GM18870 (cell line): ENCODE measurements at regions not wholly inside any gene's neighbourhood (a gene's known extent, or its start where the extent isn't known, plus 50 kb on each side); places are given as distances from the start of the nearest gene placed in this dataset.
"Not testable (repeated sequence)": the region's sequence is repeated elsewhere in the genome, so short reads cannot be mapped to it uniquely, and the experiment has no call there.

ENCODE experiments used
- ATAC-seq: cut with Tn5 transposase; IDR thresholded peaks from one replicate; pipeline ENCODE4 v1.9.1; 2021; ENCODE audit warnings: moderate library complexity; ENCODE audit not compliant: unreplicated experiment

DNA sequence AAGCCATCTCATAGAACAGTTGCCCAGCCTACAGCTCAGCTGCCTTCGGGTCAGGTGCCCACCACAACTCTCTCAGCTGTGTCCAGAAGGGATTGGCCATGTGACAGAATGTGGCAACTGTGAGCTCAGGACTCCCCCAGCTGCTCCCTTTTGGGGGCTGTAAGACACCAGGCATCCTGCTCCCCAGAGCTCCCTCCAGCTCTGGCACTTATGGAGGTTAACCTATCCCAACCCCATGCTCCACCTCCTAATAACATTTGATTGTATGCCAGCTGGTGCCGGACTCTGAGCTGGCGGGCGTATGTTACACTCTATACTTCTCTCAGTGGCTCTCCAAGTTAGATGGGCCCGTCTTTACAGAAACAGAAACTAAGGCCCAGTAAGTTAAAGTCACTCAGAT is 222.8 kb downstream of the FAM43A start:
- no peak for ATAC-seq

DNA sequence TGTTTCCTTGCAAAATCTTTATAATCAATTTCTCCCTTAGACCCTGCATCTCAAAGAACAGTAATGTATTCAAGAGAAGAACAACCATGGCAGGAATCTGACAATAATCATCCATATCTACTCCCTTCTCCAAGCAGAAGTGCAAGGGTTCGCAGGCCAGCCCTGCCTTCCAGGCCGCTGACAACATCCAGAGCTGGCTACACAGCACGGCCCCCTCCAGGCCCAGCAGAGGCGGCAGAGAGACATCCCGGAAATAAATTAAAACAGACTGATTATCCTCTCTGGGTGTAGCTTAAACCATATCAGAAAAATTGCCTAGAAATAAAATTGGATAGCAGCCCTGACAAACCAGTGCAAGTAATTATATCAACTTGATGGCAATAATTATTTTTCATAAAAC is 223.3 kb downstream of the FAM43A start:
- ATAC-seq = no peak

DNA sequence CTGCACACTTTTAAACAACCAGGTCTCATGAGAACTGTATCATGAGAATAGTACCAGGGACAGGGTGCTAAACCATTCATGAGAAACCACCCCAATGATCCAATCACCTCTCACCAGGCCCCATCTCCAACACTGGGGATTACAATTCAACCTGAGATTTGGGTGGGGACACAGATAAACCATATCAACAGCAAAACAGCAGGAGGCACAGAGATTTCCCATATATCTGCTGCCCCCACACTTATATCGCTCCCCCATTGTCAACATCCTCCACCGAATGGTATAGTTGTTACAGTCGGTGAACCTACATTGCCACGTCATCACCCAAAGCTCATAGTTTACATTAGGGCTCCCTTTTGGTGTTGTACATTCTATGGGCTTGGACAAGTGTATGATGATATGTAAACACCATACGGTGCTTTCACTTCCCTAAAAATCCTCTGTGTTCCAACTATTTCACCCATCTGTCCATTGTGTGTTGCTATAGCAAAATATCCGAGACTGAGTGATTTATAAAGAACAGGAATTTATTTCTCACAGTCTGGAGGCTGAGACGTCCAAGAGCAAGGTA is 224.8 kb downstream of the FAM43A start:
- no peak for ATAC-seq

DNA sequence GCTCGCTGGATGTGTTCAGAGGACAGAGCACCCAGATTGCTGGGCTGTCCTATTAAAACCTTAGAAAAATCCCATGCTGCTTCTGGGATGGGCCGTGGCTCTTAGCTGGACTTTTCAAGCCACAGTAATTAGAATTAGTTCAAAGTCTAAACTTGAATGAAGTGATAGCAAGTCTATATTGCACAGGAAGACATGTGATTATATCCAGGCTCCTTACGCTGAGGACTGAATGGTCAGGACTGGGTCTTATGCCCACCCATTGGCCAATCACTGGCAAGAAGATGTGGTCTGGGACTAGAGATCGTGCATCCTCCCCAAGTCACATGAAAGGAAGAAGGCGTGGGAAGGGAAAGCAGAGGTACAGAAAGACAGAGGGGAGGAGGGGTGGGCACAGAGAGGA is 227.6 kb downstream of the FAM43A start:
- ATAC-seq = no peak

DNA sequence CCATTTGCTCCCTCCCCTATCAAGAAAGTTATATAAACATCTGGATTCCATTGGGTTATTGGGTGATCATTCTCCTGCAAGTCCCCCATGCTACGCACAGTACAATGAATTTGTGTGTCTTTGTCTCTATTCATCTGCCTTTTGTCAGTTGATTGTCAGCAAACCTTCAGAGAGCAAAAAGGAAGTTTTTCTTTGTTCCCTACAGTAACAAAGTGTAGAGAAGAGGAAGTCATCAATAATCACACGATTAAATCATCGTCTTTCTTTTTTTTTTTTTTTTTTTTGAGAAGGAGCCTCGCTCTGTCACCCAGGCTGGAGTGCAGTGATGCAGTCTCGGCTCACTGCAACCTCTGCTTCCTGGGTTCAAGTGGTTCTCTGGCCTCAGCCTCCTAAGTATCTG is 239.2 kb downstream of the FAM43A start:
- ATAC-seq = not testable (repeated sequence)

DNA sequence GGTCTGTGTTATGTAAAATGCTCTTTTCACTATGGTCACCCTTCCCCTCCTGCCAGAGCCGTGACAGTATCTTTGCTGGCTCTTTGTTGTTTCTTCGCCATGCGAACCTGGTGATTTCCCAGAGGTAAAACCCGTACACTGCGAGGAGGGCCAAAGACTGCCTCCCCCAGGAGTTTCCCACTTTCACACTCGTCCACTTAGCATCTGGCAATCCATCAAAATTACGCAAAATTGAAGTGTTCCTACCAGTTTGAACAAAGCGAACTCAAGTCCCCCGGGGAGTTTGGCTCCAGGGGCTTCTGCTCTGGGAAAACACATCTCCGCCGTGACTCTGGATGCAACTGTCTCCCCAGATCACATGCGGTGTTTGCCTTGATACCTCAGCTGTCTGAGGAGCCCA is 239.9 kb downstream of the FAM43A start:
- ATAC-seq = no peak

DNA sequence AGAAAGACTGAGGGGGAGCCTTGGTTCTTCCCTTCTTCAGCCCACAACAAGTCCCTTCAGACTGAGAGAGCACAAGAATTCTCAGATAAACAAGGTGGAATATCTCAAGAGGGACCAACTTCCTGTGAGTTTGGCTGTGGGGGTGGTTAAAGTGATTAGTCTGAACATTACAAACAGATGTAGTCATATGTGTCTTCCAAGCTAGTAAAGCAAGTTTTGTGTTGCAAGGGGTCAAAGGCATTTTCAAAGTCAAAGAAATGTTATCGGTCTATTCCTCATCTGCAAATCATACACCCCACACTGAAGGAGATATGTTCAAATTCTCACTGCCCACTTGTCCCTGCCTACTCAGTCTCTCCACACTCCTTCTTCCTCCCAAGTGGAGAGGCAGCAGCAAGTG is 242.5 kb downstream of the FAM43A start:
- ATAC-seq = no peak

DNA sequence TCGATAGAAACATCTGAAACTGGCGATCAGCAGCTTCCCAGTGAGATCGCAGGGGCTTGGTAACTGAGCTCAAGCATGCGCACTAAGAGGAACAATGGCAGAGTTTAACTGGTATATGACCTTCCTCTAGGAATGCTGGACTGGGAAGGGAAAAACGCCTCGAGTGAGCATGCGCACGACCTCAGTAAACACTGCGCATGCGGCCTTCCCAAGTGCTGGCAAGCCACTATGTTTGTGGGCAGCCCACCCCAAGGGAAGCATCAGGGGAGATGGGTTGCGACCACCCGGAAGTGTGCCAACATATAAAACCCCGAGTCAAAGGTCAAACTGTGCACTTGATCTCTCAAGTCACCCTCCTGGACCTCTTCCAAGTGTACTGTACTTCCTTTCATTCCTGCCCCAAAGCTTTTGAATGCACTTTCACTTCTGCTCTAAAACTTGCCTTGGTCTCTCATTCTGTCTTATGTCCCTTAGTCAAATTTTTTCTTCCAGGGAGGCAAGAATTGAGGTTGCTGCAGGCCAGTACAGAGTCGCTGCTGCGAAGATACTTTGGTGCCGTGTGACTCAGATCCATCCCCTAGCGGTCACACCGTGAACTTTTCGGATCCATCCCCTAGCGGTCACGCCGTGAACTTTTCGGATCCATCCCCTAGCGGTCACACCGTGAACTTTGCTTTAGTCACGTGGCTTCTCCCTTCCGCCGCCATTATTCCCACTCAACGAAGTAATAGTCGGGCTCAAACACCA is 243.3 kb downstream of the FAM43A start:
- ATAC-seq = no peak

DNA sequence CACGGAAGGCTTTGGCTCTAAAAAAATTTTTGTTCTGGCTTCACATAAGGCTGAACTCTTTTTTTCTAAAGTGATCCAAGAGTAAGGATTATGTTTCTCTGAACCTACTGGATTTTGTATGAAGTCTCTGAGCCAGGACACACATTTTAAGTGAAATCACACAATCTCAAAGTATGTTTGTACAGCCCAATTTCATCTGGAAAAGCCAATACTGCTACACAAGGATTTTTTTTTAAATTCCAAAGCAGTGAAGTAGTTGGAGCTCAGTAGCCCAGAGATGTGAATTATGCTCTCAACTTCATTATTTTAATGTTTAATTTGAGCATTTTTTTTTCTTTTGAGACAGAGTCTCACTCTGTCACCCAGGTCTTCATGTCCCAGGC is 243.9 kb downstream of the FAM43A start:
- no peak for ATAC-seq

DNA sequence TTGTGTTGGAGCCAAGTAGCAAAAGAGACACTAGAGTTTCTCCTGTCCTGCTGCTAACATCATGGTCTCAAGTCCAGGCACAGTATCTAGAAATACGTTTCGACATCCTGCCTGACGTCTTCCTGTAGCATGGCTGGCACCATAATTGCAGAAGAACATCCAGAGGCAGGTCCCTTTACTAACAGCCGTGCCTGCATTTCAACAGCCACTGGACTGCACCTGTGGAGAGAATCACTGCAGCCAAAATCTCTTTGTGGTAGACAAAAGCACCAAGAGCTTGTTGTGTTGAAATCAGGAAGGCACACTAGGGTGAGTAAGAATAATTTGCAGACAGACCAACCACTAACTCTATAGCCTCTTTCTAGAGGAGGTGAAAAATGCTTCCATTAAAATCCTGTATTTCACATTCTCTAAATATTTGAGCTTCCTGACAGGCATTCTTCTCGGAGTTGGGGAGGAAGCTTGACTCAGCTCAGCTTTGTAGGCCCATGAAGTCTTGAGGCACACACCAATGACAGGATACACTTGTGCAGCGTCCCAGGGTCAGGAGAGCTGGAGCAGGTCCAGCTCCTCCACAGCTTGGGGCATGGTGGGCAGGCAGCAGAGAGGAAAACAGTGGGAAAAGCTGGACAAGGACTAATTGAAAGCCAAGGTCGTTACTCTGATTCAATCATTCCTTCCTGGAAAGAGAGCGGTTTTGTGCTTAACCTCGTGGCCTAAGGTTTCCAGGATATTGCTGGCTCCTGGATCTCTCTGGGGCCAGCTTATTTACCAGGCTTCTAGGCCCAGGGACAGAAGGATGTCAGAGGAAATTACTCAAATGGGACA is 244.9 kb downstream of the FAM43A start:
- ATAC-seq = no peak

DNA sequence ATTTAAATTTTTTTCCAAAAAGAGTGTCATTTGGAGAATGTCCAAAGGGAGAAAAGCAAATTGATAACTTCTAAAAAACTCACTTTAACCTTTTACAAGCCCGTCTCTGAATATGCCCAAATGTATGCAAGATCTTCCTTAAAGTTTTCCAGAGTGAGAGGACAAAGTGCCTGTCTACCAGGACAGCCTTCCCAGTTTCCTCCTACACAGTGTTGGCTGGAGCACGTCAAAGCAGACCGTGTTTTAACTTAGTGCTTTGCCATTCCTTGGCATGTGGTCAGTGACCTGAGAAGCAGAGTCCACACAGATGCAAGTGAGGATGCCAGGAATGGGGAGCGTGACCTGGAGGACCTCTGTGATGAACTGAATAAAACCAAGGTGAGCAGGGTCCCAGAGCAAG is 245.7 kb downstream of the FAM43A start:
- no peak for ATAC-seq

DNA sequence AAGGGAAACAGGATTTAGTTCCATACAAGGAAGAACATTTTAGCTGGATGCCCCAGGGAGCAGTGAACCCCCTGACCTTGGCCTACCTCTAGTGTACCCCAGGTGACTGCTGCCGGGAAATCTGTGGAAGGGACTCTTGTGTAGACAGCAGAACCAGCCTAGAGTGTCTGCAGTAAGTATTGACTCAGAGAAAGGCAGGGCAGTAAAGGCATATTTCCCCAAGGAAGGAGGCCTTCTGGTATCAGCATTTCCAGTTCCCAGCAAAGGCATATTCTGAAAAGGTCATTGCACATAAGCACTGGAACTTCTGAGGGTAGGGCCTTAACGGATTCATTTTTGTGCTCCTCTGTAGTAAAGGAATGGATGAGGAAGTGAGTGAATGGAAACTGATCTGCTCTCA is 246.2 kb downstream of the FAM43A start:
- no peak for ATAC-seq

DNA sequence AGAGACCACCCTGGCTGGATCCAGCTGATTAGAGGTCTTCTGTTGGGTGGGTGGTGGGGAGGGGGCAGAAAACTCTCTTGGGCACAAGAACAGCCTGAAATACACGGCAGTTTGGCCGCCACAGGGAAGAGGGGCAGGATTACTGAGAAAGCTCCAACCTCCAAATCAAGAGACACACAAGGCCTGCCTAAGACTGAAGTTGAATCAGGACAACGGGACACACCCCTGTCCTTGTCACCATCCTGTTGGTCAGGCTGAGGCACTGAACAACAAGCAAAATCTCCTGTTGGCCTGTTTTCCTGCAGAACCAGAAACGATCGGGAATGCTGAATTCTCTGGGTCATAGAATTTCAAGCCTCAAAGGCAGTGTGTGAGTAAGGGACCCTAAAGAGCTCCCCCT is 247.8 kb downstream of the FAM43A start:
- no peak for ATAC-seq

DNA sequence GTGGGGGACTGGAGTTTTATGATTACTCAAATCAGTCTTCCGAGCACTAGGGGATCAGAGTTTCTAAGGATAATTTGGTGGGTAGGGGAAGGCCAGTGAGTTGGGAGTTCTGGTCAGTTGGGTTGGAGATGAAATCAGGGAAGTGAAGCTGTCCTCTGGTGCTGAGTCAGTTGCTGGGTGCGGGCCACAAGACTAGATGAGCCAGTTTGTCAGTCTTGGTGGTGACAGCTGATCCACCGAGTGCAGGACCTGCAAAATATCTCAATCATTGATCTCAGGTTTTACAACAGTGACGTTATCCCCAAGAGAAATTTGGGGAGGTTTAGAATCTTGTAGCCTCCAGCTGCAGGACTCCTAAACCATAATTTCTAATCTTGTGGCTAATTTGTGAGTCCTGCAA is 249.4 kb downstream of the FAM43A start:
- ATAC-seq = no peak

DNA sequence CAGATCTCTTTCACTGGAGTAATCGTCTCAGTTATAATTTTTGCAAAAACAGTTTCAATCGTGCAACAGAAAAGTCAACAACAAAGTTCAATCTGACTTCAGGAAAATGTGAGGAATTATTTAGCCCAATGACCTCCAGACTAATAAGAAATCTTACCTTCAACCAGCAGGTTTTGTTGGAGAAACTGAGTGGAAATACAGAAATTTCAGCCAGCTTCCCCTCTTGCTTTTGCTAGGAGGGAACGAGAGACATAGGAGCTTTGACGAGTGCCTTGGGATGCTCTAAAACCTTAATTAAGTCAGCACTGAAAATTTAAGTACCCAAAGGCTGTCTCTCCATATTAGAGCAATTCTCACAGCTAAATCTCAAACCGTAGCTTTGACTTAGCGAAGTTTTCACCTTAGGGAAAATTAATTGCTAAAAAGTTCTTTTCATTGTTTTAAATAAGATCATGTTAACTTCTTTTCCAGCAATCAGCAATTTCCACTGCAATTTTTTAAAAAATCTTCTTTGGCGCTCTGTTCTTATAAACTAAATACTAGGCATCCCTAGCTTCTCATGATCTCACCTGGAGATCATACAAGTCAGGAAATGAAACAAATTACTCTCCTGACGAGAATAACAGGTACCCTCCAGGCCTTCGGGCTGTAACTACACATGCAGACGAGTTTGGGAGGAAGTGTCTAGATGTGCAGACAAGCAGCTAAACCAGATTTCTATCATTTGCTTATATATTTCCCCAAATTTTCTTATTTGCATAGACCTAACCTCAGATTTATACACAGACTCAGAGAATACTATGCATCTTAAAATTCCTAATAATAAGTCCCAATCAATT is 250.2 kb downstream of the FAM43A start:
- no peak for ATAC-seq

DNA sequence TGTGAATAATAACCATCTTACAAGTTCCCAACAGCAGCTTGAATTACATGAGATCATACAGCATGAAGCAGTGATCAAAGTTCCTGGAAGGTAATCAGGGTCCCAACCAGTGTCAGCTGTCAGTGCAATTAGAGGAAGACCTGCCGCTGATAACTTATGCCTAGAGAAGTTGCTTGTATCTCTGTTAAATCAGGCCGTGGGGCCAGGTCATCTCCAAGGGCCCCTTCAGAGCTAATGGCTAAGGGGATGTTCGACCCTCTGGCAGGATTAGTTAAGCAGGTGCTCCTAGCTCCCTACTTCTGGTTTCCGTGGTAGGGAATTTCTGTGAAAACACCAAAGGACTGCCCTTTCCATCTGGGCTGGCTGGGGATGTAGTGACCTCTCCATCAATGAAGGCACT is 251.0 kb downstream of the FAM43A start:
- ATAC-seq = no peak

DNA sequence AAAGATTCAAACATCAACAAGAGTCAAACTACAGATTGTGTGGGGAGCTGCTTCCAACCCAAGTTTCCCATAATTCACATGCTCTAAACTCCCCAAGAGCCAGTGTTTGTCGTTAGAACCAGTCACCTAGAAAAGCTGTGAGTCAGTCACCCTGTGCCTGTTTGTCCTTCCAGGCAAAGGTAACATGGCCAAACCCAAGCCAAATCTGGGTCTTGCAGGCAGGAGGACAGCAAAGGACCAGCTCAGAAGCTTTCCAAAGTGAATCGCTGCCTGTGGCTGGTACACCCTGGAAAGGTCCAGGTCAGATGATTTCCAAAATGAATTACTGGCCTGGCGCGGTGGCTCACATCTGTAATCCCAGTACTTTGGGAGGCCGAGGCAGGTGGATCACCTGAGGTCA is 251.5 kb downstream of the FAM43A start:
- no peak for ATAC-seq

DNA sequence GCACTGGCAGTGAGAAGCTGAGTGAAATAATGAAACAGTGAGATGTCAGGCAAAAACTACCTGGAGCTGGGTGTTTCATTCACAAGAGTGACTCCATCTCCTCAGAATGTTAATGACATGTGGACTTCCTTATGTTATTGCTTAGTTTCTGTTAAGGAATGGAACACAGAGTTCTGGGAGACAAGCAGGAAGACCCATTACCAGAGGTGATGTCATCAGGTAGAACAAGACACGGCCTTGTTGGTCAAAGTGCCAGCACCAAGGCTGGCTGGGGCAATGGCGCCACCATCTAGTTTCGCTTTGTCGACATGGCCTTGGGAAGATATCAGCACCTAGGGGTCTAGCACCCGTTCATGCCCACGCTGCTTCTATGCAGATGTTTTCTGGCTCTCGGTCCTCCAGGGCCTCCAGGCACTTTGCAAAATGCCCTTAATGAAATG is 252.2 kb downstream of the FAM43A start:
- no peak for ATAC-seq

DNA sequence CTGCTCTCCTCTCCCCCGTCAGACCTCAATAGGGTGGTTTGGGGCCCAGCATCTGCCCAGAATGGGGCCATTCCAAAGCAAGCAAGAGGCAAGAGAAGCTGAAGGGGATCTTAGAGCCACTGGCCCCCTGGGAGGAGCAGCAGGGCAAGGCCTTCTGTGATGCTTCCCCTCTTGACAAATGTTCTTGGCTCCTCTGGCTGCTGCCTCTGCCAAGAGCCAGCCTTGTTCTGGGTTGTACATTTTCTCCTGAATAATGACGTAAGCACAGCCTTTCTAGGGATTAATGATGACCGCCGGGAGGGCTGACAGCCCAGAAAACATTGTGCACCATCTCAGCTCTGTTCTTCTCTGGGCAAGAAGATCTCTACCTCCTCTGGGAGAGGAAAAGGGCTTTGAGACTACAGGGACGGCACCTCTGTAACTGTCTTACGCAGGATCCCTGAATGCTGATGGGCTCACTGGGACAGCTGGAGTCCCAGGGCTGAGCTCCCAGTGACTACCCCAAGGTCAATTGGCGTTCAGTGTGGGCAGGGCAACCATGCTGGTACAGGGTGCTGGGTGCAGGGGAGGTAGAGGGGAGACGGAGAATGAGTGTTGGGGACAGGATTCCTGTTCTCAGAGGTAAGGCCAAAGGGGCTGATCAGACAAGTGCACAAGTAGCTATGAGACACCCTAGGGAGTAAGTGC is 253.3 kb downstream of the FAM43A start:
- ATAC-seq = no peak

DNA sequence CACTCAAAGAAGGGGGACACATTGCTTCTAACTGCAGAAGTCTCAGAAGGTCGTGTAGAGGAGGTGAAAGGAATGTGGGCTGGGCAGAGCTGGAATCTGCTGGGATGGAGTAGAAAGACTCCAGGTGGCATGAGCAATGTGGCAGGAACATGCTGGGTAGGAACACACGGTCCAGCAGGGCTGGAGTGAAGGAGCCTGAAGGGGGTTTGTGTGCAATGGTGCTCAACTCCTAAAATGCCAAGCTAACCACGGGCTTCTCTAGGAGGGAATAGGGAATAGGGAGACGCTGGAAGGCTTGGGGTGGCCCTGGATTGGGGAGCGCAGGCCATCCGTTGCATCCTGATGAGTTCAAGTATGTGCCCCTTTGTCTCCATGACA is 253.8 kb downstream of the FAM43A start:
- ATAC-seq = no peak
